Right atrium auricular region (tissue), 2 donors: ENCODE measurements at regions not wholly inside any gene's neighbourhood (a gene's known extent, or its start where the extent isn't known, plus 50 kb on each side); places are given as distances from the start of the nearest gene placed in this dataset.

ENCODE experiments used
- DNase-seq: peaks from one replicate; pipeline ENCODE4 v3.0.0-alpha.2; 2019; ENCODE audit warnings: low spot score
- H3K27ac ChIP-seq, 2 donors: fragments of 200-600 bp; sonication (generic); 1 replicate in 1 of 2; 2 replicates in 1 of 2; pipeline ENCODE4 v1.5.1; 2016 to 2019
- H3K27me3 ChIP-seq, 2 donors: fragments of 200-600 bp; sonication (generic); one replicate each; pipeline versions ENCODE4 v1.5.1 to v1.6.0; 2017 to 2019
- H3K36me3 ChIP-seq: fragments of 200-600 bp; sonication (generic); one replicate; pipeline ENCODE4 v1.5.1; 2016
- H3K4me1 ChIP-seq, 2 donors: fragments of 200-600 bp; sonication (generic); one replicate each; pipeline versions ENCODE4 v1.5.1 to v1.6.0; 2017 to 2019
- H3K4me3 ChIP-seq, 2 donors: fragments of 200-600 bp; sonication (generic); 1 replicate in 1 of 2; 2 replicates in 1 of 2; pipeline ENCODE4 v1.5.1; 2017 to 2019; ENCODE audit warnings: mild to moderate bottlenecking in 1 of 2, moderate library complexity in 1 of 2
- H3K9me3 ChIP-seq, 2 donors: fragments of 200-600 bp; sonication (generic); one replicate each; pipeline ENCODE4 v1.5.1; 2019
- CTCF ChIP-seq, 2 donors: fragments of 200-600 bp; sonication (generic); IDR thresholded peaks; one replicate each; pipeline ENCODE4 v1.5.1; 2019; ENCODE audit warnings: antibody characterized with exemption in 2 of 2

GRCh38 chr5:3312299-3312698, 283.3 kb upstream of the IRX1 start:
- TF ChIP-seq CTCF (IDR thresholded peaks at IDR 0.05) = no peak
- Histone ChIP-seq H3K27me3 (no peaks in the 10 kb centered on the region), H3K9me3 (peaks cover 0 to 16% of the 10 kb centered on the region in 2 donors), H3K36me3 (no peaks in the 10 kb centered on the region), H3K4me1 (no peaks in the 10 kb centered on the region), H3K4me3 (no peak overlapping the region), H3K27ac (no peak overlapping the region)
- no peak for DNase-seq

GRCh38 chr5:3311433-3311832, 284.2 kb upstream of the IRX1 start:
- Histone ChIP-seq H3K9me3 (peaks cover 0 to 16% of the 10 kb centered on the region in 2 donors), H3K36me3 (no peaks in the 10 kb centered on the region), H3K4me3 (no peak overlapping the region), H3K27me3 (no peaks in the 10 kb centered on the region), H3K27ac (no peak overlapping the region), H3K4me1 (no peaks in the 10 kb centered on the region)
- TF ChIP-seq CTCF (IDR thresholded peaks at IDR 0.05) = no peak
- no peak for DNase-seq

- no peak for TF ChIP-seq CTCF (IDR thresholded peaks at IDR 0.05)
- Histone ChIP-seq H3K9me3 (peaks cover 0 to 16% of the 10 kb centered on the region in 2 donors), H3K4me3 (no peak overlapping the region), H3K4me1 (no peaks in the 10 kb centered on the region), H3K27me3 (no peaks in the 10 kb centered on the region), H3K36me3 (no peaks in the 10 kb centered on the region), H3K27ac (no peak overlapping the region)
- DNase-seq = no peak
These were observed 284.9 kb upstream of the IRX1 start for GRCh38 chr5:3310541-3311261.

GRCh38 chr5:3309538-3309937, 286.1 kb upstream of the IRX1 start:
- H3K27ac ChIP-seq = no peak overlapping the region
- H3K27me3 ChIP-seq = no peaks in the 10 kb centered on the region
- H3K9me3 ChIP-seq = peaks cover 0 to 16% of the 10 kb centered on the region in 2 donors
- no peak for DNase-seq
- H3K4me1 ChIP-seq = peaks cover 0 to under 1% of the 10 kb centered on the region in 2 donors
- no peak overlapping the region for H3K4me3 ChIP-seq
- TF ChIP-seq CTCF (IDR thresholded peaks at IDR 0.05) = no peak
- H3K36me3 ChIP-seq = no peaks in the 10 kb centered on the region

- no peaks in the 10 kb centered on the region for H3K36me3 ChIP-seq
- no peak overlapping the region for H3K4me3 ChIP-seq
These were observed 287.5 kb upstream of the IRX1 start for GRCh38 chr5:3307982-3308621.

More at GRCh38 chr5:3307982-3308621, 287.5 kb upstream of the IRX1 start:
- Histone ChIP-seq H3K9me3 (peaks cover 0 to 16% of the 10 kb centered on the region in 2 donors), H3K4me1 (peaks cover 0 to 8% of the 10 kb centered on the region in 2 donors), H3K27me3 (no peaks in the 10 kb centered on the region), H3K27ac (no peak overlapping the region)
- DNase-seq = no peak
- no peak for TF ChIP-seq CTCF (IDR thresholded peaks at IDR 0.05)
